Effector memory CD4-positive, alpha-beta T cell (primary cell): ENCODE measurements at regions not wholly inside any gene's neighbourhood (a gene's known extent, or its start where the extent isn't known, plus 50 kb on each side); places are given as distances from the start of the nearest gene placed in this dataset.

Experiments used
- DNase-seq, 3 donors: peaks; one replicate each; pipeline ENCODE4 v3.0.0-alpha.2; 2020
- H3K27ac ChIP-seq: 2 replicates; pipeline ENCODE4 v1.7.0; 2013; ENCODE audit warnings: mild to moderate bottlenecking, low read length, moderate library complexity; ENCODE audit not compliant: insufficient read depth, poor library complexity, severe bottlenecking
- H3K27me3 ChIP-seq: replicated peaks from 2 replicates; pipeline ENCODE4 v1.7.0; 2013; ENCODE audit warnings: mild to moderate bottlenecking, low read length; ENCODE audit not compliant: insufficient read depth, control insufficient read depth, poor library complexity, severe bottlenecking
- H3K36me3 ChIP-seq: 2 replicates; pipeline ENCODE4 v1.7.0; 2013; ENCODE audit warnings: mild to moderate bottlenecking, low read length, moderate library complexity; ENCODE audit not compliant: control insufficient read depth, insufficient read depth
- H3K4me1 ChIP-seq: 2 replicates; pipeline ENCODE4 v1.7.0; 2013; ENCODE audit warnings: low read length, mild to moderate bottlenecking; ENCODE audit not compliant: control insufficient read depth, insufficient read depth, poor library complexity, severe bottlenecking
- H3K4me3 ChIP-seq: 2 replicates; pipeline ENCODE4 v1.7.0; 2013; ENCODE audit warnings: low read length, low read depth, mild to moderate bottlenecking; ENCODE audit not compliant: insufficient read depth, poor library complexity, severe bottlenecking
- H3K9me3 ChIP-seq: 2 replicates; pipeline ENCODE4 v1.7.0; 2013; ENCODE audit warnings: mild to moderate bottlenecking, low read length, moderate library complexity; ENCODE audit not compliant: control insufficient read depth

DNA sequence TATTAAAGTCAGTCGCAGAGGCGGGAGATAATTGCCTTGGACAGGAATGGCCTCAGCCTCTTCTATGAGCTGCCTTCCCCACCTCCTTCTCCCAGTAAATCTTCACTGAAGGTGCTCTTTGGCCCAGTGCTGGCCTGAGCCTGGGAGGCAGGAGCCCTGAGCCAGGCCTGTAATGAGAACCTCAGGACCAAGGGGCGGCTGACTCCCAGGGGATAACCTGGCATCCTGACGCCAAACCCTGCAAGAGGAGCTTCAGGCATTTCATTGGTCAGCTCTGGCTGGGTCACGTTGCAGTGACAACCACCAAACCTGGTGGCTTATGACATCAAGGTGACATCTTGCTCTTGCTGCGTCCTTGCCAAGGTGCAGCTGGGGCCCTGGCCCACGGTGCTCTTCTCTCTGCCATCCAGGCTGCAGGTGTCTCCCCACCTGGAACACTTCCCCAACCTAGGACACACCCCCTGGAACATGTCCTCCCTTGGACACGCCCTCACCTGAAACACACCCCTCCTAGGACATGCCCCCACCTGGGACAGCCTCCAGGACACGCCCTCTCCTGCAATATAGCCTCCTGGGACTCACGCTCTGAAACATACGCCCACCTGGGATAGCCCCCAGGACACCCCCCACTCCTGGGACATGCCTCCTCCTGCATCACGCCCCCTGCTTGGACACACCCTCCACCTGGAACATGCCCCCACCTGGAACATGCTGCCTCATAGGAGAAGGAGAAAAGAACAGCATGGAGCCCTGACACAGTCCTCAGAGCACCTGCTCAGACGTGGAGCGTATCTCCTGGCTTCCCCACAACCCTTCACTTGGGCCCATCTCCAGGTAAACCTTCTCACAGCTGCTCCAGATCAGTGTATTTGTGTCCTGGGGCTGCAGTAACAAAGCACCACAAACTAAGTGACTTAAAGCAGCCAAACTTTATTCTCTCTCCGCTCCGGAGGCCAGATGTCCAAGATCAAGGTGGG, 333.6 kb downstream of the NPHP4 start:
- DNase-seq, result no peak
- Histone ChIP-seq H3K27ac (no peak overlapping the region), H3K27me3 (no peaks in the 10 kb centered on the region), H3K4me3 (no peak overlapping the region), H3K36me3 (no peaks in the 10 kb centered on the region), H3K4me1 (no peaks in the 10 kb centered on the region), H3K9me3 (no peaks in the 10 kb centered on the region)

DNA sequence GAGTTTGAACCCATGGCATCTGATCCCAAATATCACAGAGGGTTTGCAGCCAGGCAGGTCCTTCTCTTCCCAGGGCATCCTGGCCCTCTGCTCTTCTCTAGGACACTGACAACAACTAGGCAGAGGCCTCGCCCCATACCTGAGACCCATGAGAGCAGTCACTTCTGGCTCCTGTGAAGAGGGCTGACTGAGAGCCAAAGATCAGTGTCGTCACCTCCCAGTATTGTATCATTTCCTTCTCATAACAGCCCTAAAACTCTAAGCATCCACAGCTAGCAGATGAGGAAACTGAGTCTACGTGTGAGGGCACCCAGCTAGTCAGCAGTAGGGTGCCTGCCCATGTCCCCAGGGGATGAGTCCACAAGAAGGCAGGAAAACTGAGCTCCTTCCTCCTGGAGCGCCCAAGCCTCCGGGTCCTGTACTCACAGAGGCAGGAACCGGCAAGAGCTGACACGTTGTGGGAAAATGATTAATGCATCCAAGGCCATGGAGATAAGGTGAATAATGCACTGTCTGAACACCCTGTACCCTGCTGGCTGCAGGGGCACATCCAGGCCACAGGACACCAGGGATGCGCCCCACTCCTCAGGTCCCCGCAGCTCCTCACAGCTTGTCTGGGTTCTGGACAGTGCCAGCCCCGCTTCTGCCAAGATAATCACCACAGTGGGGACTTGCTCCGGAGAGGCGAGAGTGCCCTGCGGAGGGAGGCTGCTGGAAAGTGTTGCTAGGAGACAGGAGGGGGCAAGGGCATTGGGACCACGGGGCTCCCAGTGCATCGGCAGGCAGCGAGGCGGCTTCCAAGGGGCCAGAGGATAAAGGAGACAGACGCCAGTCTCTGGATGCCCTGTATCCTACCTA, 340.0 kb downstream of the NPHP4 start:
- no peak for DNase-seq
- no peak overlapping the region for H3K4me3 ChIP-seq
- no peak overlapping the region for H3K27ac ChIP-seq
- H3K9me3 ChIP-seq, result no peaks in the 10 kb centered on the region
- no peaks in the 10 kb centered on the region for H3K4me1 ChIP-seq
- H3K36me3 ChIP-seq, result no peaks in the 10 kb centered on the region
- H3K27me3 ChIP-seq, result no peaks in the 10 kb centered on the region

DNA sequence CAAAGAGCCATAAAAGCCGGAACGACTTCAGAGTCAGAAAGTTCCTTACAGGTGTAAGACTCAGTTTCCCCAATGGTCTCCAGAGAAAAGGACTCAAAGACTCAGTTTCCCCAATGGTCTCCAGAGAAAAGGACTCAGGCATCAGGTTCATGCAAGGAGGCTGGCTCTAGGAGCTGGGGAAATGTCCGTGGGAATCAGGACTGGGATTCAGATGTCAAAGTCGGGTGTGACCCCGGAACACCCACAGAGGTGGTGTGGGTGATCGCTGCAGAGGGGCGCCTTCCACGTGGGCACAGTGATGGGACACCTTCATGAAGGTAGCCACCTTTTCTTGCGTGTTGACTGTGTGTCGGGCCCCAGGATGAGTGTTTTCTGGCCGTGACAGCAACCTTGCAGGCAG, 340.8 kb downstream of the NPHP4 start:
- Histone ChIP-seq H3K36me3 (no peaks in the 10 kb centered on the region), H3K4me3 (no peak overlapping the region), H3K27ac (no peak overlapping the region), H3K4me1 (no peaks in the 10 kb centered on the region), H3K9me3 (no peaks in the 10 kb centered on the region), H3K27me3 (no peaks in the 10 kb centered on the region)
- DNase-seq, result no peak

DNA sequence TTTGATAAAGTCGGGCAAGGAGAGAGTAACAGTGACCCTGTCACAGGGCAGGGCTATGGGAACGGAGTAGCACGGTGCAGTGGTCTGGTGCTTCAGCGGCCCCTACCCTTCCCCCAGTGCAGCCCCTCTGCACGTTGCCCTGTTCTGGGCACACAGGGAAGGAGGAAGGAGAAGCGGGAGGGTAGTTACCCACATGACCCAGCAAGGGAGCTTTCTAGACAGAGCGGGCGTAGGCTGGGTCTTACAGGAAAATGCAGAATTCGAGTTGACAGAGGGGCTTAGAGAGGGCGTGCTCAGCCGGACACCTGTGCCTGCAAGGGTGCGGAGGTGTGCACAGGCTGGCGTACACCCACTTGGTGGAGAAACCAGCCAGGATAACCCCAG, 341.2 kb downstream of the NPHP4 start:
- DNase-seq, result no peak
- H3K36me3 ChIP-seq, result no peaks in the 10 kb centered on the region

DNA sequence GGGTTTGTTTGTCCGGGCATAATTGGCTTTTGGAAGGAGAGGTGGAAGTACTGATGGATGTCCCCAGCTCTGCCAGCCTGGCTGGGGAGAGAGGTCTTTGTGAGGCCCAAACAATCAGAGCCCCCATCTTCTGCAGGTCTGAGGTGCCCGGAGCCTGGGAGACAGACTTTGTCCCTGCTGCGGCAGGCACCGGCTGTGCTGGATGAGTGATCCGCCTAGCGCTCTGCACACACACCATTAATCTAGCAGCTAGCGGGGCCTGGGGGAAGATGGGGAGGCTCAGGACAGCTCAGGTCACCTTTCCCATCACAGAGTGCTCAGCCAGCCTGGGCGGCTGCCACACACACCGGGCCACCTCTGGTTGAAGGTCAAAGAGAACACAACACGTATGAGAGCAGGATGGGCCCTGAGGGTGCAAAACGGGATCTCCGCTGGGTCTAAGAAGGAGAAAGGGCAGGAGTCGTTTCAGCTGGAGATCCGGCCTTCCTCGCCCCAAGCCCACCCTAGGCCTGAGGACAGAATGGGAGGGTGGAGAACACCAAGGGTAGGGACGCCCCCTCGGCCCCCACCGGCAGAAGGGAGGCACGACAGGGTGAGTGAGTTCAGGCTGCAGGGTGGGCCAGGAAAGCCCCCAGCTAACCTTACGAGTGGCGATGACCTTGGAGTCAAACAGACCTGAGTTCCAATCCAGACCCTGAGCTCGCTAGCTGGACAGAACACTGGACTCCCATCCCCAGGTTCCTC, 341.8 kb downstream of the NPHP4 start:
- no peaks in the 10 kb centered on the region for H3K9me3 ChIP-seq
- no peaks in the 10 kb centered on the region for H3K4me1 ChIP-seq
- no peak for DNase-seq
- no peak overlapping the region for H3K4me3 ChIP-seq
- no peaks in the 10 kb centered on the region for H3K27me3 ChIP-seq
- no peaks in the 10 kb centered on the region for H3K36me3 ChIP-seq
- no peak overlapping the region for H3K27ac ChIP-seq

More for the DNA sequence above, 341.2 kb downstream of the NPHP4 start:
- no peaks in the 10 kb centered on the region for H3K4me1 ChIP-seq
- no peak overlapping the region for H3K27ac ChIP-seq
- no peaks in the 10 kb centered on the region for H3K27me3 ChIP-seq
- H3K4me3 ChIP-seq, result no peak overlapping the region
- no peaks in the 10 kb centered on the region for H3K9me3 ChIP-seq

DNA sequence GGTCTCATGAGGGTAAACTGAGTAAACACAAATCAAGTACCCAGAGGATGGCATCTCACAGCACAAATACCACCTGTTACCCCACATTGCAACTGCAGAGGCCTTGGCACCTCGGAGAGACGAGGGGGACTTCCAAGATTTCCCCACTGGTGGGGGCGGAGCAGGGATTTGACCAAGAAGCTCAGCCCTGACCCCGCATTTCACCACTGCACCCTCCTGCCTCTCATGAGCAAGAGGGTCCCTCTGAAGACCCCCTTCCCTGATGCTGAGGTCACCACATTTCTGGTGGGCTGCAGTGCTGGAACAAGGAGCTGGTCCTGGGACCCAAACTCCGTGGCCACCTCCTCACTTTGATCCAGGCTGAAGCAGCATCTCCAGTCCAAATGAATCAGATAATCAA, 342.4 kb downstream of the NPHP4 start:
- DNase-seq, result no peak
- no peaks in the 10 kb centered on the region for H3K4me1 ChIP-seq
- H3K27me3 ChIP-seq, result no peaks in the 10 kb centered on the region
- no peaks in the 10 kb centered on the region for H3K9me3 ChIP-seq
- H3K4me3 ChIP-seq, result no peak overlapping the region
- H3K36me3 ChIP-seq, result no peaks in the 10 kb centered on the region
- H3K27ac ChIP-seq, result no peak overlapping the region

DNA sequence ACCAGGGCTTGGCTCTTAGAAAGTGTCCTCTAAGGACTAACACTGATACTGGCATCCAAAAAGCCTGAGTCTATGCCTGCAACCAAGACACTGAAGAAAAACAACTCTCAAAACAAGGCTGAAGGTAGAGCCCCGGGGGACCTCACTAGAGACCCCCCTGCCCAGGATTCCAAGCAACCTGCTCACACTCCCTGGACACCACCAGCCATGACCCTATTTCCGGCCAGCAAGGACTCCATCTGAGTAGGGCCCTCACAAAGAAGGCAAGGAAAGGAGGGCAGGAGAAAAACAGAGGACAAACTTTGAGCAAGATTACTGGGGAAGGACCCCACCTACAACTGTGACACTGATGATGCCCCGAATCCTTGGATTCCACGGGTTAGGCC, 343.1 kb downstream of the NPHP4 start:
- Histone ChIP-seq H3K4me3 (no peak overlapping the region), H3K36me3 (no peaks in the 10 kb centered on the region), H3K27ac (no peak overlapping the region), H3K9me3 (no peaks in the 10 kb centered on the region), H3K27me3 (no peaks in the 10 kb centered on the region), H3K4me1 (no peaks in the 10 kb centered on the region)
- no peak for DNase-seq

DNA sequence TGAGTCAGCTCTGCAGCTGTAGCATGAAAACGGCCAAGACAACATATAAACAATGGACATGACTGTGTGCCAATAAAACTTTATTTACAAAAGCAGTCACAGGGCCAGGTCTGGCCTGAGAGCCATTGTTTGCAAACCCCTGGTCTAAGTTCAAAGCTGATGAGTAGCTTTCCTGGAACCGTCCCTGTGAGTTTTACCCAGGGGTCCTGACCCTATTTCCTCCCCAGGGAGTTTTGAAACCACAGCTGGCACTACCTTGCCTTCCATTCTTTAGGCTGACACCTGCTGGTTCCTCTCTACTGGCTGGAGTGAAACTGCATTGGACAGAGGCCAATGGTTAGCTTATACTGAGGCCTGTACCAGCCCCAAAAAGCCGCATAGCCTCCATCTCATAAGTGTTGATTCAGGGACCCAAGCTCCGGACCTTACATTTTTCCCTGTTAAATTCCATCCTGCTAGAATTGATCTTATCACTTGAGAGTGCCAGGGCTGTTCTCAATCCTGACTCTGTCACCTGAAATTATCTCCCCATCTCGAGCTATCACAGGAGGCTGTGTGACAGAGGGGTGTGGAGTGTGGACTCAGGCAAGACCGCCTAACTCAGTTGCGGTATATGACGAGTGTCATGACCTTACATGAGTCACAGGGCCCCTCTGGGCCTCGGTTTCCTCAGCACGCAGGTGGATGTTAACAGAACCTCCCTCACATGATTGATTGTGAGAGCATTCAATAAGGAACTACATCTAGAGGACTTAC, 343.6 kb downstream of the NPHP4 start:
- Histone ChIP-seq H3K36me3 (no peaks in the 10 kb centered on the region), H3K27ac (no peak overlapping the region), H3K9me3 (no peaks in the 10 kb centered on the region), H3K4me3 (no peak overlapping the region), H3K4me1 (no peaks in the 10 kb centered on the region), H3K27me3 (no peaks in the 10 kb centered on the region)
- no peak for DNase-seq

DNA sequence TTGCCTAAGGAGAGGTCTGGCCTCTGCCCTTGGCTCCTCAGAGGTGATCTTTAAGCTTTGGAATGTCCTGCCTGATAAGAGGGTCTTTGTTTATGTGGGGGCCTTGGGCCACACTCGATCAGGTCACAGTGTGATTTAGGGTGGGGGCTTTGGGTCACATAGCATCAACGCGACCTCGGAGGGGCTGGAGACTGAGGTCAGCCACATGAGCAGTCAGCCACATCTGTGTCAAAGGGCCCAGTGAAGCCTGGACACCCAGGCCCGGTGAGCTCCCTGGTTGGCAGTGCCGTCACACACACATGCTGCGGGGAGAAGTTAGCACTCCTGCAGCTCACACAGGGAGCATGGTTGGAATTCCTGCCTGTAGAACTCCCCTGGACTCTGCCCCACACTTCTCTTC, 345.0 kb downstream of the NPHP4 start:
- no peaks in the 10 kb centered on the region for H3K36me3 ChIP-seq
- H3K4me1 ChIP-seq, result no peaks in the 10 kb centered on the region
- no peaks in the 10 kb centered on the region for H3K27me3 ChIP-seq
- no peak overlapping the region for H3K27ac ChIP-seq
- H3K4me3 ChIP-seq, result no peak overlapping the region
- DNase-seq, result no peak
- H3K9me3 ChIP-seq, result no peaks in the 10 kb centered on the region
